ENCODE measurements at regions not wholly inside any gene's neighbourhood (a gene's known extent, or its start where the extent isn't known, plus 50 kb on each side); places are given as distances from the start of the nearest gene placed in this dataset.

GRCh38 chr3:117818592-117818991 is 1109.0 kb downstream of the TUSC7 start:
- Histone ChIP-seq H3K9me3 (replicated peaks) (no peaks in the 10 kb centered on the region), H3K4me1 (no peaks in the 10 kb centered on the region), H3K27me3 (no peaks in the 10 kb centered on the region), H3K27ac (no peak overlapping the region), H3K4me3 (no peak overlapping the region), H3K36me3 (no peaks in the 10 kb centered on the region)
- no peak for DNase-seq

GRCh38 chr3:117820658-117821299 is 1111.2 kb downstream of the TUSC7 start:
- DNase-seq = no peak
- no peak overlapping the region for H3K4me3 ChIP-seq
- H3K27me3 ChIP-seq = no peaks in the 10 kb centered on the region
- no peaks in the 10 kb centered on the region for H3K9me3 ChIP-seq (replicated peaks)
- no peaks in the 10 kb centered on the region for H3K36me3 ChIP-seq
- H3K27ac ChIP-seq = no peak overlapping the region
- H3K4me1 ChIP-seq = no peaks in the 10 kb centered on the region

GRCh38 chr3:117822416-117822815 is 1112.8 kb downstream of the TUSC7 start:
- H3K9me3 ChIP-seq (replicated peaks) = no peaks in the 10 kb centered on the region
- no peaks in the 10 kb centered on the region for H3K27me3 ChIP-seq
- H3K4me3 ChIP-seq = no peak overlapping the region
- H3K27ac ChIP-seq = no peak overlapping the region
- no peak for DNase-seq
- H3K36me3 ChIP-seq = no peaks in the 10 kb centered on the region
- no peaks in the 10 kb centered on the region for H3K4me1 ChIP-seq

- no peaks in the 10 kb centered on the region for H3K36me3 ChIP-seq
- no peaks in the 10 kb centered on the region for H3K4me1 ChIP-seq
- no peaks in the 10 kb centered on the region for H3K27me3 ChIP-seq
- no peak for DNase-seq
- no peak overlapping the region for H3K4me3 ChIP-seq
- H3K27ac ChIP-seq = no peak overlapping the region
- H3K9me3 ChIP-seq (replicated peaks) = no peaks in the 10 kb centered on the region
Observed at GRCh38 chr3:117836296-117836695, 1126.7 kb downstream of the TUSC7 start.

- DNase-seq = no peak
- no peaks in the 10 kb centered on the region for H3K36me3 ChIP-seq
- H3K4me3 ChIP-seq = no peak overlapping the region
- no peaks in the 10 kb centered on the region for H3K9me3 ChIP-seq (replicated peaks)
- no peaks in the 10 kb centered on the region for H3K4me1 ChIP-seq
- H3K27me3 ChIP-seq = no peaks in the 10 kb centered on the region
- no peak overlapping the region for H3K27ac ChIP-seq
Observed at GRCh38 chr3:117837391-117837790, 1127.8 kb downstream of the TUSC7 start.

DNA sequence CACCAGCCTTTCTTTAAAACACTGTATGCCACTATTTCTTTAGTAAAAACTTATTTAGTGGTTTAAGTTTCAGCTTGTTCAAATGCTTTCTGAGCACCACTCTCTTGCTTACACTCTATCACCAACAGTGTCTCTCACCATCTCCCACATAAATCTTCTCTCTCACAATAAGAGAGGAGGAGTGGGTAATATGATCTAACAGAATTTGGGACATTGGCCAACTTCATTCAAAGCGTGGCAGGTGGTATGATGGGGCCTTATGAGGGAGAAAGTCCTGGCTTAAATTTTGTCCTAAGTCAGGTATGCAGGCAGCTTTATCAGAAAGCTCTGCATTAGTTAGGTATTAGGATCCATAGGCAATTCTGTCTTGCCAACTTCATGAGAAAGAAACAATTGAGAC is 1132.5 kb downstream of the TUSC7 start:
- Histone ChIP-seq H3K27me3 (no peaks in the 10 kb centered on the region), H3K4me3 (no peak overlapping the region), H3K9me3 (replicated peaks) (no peaks in the 10 kb centered on the region), H3K27ac (no peak overlapping the region), H3K4me1 (no peaks in the 10 kb centered on the region), H3K36me3 (no peaks in the 10 kb centered on the region)
- DNase-seq = peak in 1 of 2 experiments; percentile 15

DNA sequence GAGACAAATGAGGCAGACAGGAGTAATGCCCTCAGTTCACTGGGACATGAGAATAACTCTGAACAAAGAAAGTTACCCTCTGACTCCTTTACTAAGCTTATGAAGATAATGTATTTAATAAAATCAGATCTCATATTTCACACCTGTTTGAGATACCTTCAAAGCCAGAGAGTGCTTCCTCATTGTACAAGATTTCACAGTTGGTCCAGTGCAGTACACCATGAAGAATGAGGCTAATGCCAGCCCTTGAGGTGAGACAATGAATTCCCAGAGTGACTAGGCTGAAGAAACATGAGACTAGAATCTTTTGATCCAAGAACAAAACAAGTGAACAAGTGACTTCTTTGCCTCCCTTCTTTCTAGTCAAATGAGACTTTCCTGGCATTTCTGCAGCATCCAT is 1133.8 kb downstream of the TUSC7 start:
- peak in 1 of 2 experiments; percentile 3 for DNase-seq
- no peak overlapping the region for H3K27ac ChIP-seq
- H3K9me3 ChIP-seq (replicated peaks) = no peaks in the 10 kb centered on the region
- H3K4me3 ChIP-seq = no peak overlapping the region
- no peaks in the 10 kb centered on the region for H3K36me3 ChIP-seq
- no peaks in the 10 kb centered on the region for H3K27me3 ChIP-seq
- H3K4me1 ChIP-seq = no peaks in the 10 kb centered on the region

DNA sequence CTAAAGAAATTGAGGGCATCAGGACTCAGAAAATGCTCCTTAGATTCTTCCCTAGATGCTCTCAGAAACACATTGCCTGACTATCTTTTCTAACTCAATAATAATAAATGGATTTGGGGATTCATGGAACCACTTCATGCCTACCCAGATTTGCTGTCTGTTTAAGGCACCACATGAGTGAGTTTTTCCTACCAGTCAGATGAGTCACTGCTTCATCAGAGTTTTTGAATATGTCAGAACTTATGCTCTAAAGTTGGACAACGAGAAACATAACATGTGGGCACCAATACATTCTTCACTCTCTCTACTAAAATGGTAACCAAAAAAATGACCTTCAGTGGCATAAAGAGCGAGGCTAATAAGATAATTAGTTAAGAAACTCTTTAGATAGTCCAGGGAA is 1135.1 kb downstream of the TUSC7 start:
- Histone ChIP-seq H3K9me3 (replicated peaks) (no peaks in the 10 kb centered on the region), H3K27ac (no peak overlapping the region), H3K27me3 (no peaks in the 10 kb centered on the region), H3K36me3 (no peaks in the 10 kb centered on the region), H3K4me1 (no peaks in the 10 kb centered on the region), H3K4me3 (no peak overlapping the region)
- no peak for DNase-seq

DNA sequence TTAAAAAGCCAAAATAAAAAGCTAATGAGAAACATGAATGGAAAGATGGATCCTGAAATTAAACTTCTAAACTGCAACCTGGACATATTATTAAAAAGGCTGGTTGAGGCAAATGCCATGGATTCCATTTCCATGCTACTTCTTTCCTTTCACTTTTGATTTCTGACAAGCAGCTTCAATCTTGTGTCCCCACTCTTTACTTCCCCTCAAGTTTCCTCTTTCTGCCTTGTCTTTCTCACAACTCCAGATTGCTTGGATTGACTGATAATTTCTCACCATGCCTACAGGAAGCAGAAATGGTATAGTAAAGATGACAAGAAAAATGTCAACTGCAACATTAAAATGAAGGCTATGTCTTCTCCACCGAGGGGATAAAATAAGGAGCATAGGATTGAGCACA is 1136.7 kb downstream of the TUSC7 start:
- Histone ChIP-seq H3K36me3 (no peaks in the 10 kb centered on the region), H3K27me3 (no peaks in the 10 kb centered on the region), H3K4me3 (no peak overlapping the region), H3K9me3 (replicated peaks) (no peaks in the 10 kb centered on the region), H3K27ac (no peak overlapping the region), H3K4me1 (no peaks in the 10 kb centered on the region)
- DNase-seq = no peak

- no peak for DNase-seq
Observed at GRCh38 chr3:117848606-117849005, 1139.0 kb downstream of the TUSC7 start.

GRCh38 chr3:117853923-117854668 is 1144.5 kb downstream of the TUSC7 start:
- DNase-seq = no peak
- no peaks in the 10 kb centered on the region for H3K9me3 ChIP-seq (replicated peaks)
- no peak overlapping the region for H3K27ac ChIP-seq
- H3K36me3 ChIP-seq = no peaks in the 10 kb centered on the region
- H3K27me3 ChIP-seq = 0 out of 2 replicates have a peak, but pooled peaks cover 4% of the 10 kb centered on the region
- no peak overlapping the region for H3K4me3 ChIP-seq
- no peaks in the 10 kb centered on the region for H3K4me1 ChIP-seq

More at GRCh38 chr3:117848606-117849005, 1139.0 kb downstream of the TUSC7 start:
- H3K36me3 ChIP-seq = no peaks in the 10 kb centered on the region
- H3K9me3 ChIP-seq (replicated peaks) = no peaks in the 10 kb centered on the region
- H3K4me3 ChIP-seq = no peak overlapping the region
- no peaks in the 10 kb centered on the region for H3K4me1 ChIP-seq
- no peak overlapping the region for H3K27ac ChIP-seq
- no peaks in the 10 kb centered on the region for H3K27me3 ChIP-seq

DNA sequence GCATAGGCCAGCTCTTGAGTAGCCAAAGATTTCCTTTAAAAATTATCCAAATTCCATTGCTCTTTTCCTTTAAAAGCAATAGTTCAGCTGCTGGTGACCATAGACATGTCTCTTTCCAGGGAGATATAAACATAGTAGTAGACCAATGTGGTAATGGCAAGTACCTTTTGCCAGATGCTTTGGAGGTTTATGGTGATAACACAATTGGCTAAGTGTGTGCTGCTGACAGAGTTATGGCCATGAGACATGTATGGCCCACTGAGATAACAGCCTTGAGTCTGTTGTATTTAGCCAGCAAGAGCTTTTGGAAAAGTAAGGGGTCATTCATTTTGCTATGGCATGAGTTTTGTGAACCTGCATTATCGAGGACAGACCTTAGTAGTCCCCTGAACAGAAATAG is 1146.8 kb downstream of the TUSC7 start:
- H3K27me3 ChIP-seq = 0 out of 2 replicates have a peak, but pooled peaks cover 7% of the 10 kb centered on the region
- no peak overlapping the region for H3K4me3 ChIP-seq
- no peak overlapping the region for H3K27ac ChIP-seq
- no peaks in the 10 kb centered on the region for H3K36me3 ChIP-seq
- H3K9me3 ChIP-seq (replicated peaks) = no peaks in the 10 kb centered on the region
- no peak for DNase-seq
- H3K4me1 ChIP-seq = no peaks in the 10 kb centered on the region

DNA sequence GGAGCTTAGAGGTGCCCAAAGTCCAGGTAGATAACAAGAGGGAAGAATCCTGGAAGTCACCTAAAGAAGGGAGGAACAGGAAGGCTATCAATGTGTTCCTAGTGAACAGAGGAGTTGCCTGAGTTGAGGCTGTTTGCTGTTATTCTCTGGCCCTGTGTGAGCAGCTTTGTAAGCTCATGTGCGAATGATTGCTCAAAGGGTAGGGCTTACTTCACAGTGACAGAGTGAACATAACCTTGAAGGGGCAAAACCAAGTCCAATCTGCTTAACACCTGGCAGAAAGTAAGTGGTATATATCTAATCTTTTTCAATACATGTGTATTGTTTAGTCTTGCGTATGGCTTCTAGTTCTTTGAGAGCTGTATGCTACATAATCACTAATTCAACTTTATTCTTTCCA is 1153.6 kb downstream of the TUSC7 start:
- Histone ChIP-seq H3K4me3 (no peak overlapping the region), H3K36me3 (no peaks in the 10 kb centered on the region), H3K4me1 (no peaks in the 10 kb centered on the region), H3K27ac (no peak overlapping the region), H3K27me3 (0 out of 2 replicates have a peak, but pooled peaks cover 5% of the 10 kb centered on the region), H3K9me3 (replicated peaks) (no peaks in the 10 kb centered on the region)
- no peak for DNase-seq

- Histone ChIP-seq H3K36me3 (no peaks in the 10 kb centered on the region), H3K27ac (no peak overlapping the region), H3K27me3 (no peaks in the 10 kb centered on the region), H3K9me3 (replicated peaks) (no peaks in the 10 kb centered on the region), H3K4me1 (no peaks in the 10 kb centered on the region), H3K4me3 (no peak overlapping the region)
- no peak for DNase-seq
Observed at GRCh38 chr3:117865338-117865737, 1155.8 kb downstream of the TUSC7 start.

- no peak for DNase-seq
- Histone ChIP-seq H3K36me3 (no peaks in the 10 kb centered on the region), H3K27me3 (no peaks in the 10 kb centered on the region), H3K9me3 (replicated peaks) (no peaks in the 10 kb centered on the region), H3K27ac (no peak overlapping the region), H3K4me3 (no peak overlapping the region), H3K4me1 (peaks cover 6% of the 10 kb centered on the region; the same call in 1 of the 2 replicates)
Observed at GRCh38 chr3:117868766-117869165, 1159.2 kb downstream of the TUSC7 start.

DNA sequence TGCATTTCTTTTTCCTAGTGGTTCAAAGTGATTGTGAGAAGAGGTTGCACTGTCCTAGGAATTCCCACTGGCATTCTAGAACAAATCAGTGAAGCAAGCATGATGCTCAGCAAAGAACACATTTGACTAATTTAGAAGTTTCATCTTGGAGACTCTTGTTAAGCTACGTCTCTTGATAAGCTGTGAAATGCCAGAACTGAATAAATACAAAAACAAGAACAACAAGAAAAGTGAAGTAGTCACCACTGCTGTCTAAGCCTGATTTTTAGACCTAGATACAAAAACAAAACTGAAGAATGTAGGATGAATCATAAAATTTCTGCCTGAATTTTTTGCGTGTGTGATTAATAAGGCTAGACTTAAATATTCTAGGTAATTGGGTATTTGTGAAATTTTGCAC is 1162.4 kb downstream of the TUSC7 start:
- Histone ChIP-seq H3K27ac (no peak overlapping the region), H3K4me3 (no peak overlapping the region), H3K27me3 (no peaks in the 10 kb centered on the region), H3K36me3 (no peaks in the 10 kb centered on the region), H3K9me3 (replicated peaks) (no peaks in the 10 kb centered on the region), H3K4me1 (peaks cover 17% of the 10 kb centered on the region)
- DNase-seq = no peak
